Erythroblast (primary cell): ENCODE measurements at regions not wholly inside any gene's neighbourhood (a gene's known extent, or its start where the extent isn't known, plus 50 kb on each side); places are given as distances from the start of the nearest gene placed in this dataset.

Experiments used
- GATA1 ChIP-seq: IDR thresholded peaks from 2 replicates; pipeline ENCODE4 v1.6.1; 2011; ENCODE audit warnings: low read depth, mild to moderate bottlenecking, control low read depth, low read length, moderate library complexity
- POLR2A ChIP-seq: IDR thresholded peaks from 2 replicates; pipeline ENCODE4 v1.6.1; 2011; ENCODE audit warnings: mild to moderate bottlenecking, low read length

DNA sequence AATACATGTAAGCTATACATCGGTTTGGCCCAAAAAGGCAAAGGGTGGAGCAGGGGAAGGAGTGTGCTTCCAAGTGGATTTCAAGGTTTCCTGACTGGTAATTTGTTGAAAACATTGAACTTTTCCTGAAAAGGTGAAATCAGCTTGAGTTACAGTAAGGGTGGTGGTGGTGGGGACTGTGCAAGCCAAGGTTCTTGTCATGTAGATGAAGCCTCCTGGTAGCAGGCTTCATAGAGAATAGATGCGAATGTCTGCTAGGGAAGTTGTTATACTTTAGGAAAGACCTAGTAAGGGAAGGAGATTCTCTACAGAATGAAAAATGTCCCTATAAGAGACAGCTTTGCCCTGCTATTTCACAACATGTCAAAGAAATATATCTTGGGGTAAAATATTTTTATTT is 528.2 kb upstream of the CBLB start:
- TF ChIP-seq POLR2A = no peak
- no peak for TF ChIP-seq GATA1
